ENCODE measurements at regions not wholly inside any gene's neighbourhood (a gene's known extent, or its start where the extent isn't known, plus 50 kb on each side); places are given as distances from the start of the nearest gene placed in this dataset. TPM values are rescaled to one million over a fixed set of nuclear protein-coding genes. Genes with fewer than 3 reads are reported as not detected.

DNA sequence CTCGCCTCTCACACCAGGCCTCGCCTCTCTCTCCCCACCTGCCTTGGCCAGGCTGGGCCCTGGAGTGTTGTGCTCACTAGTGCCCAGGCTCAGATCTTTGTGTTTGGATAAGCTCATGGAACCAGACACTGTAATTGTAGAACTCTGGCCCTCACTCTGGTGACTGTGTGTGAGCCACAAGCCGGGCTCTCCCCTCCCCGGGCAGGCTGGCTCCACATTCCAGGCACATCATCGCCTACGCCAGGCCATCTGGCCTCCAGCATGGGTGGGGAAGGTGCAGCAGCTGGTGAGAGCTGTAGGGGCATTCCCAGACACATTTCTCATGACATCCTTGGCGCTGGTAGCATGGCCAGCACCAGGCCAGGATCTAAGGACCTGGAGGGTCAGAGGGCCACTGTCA lies 202.3 kb downstream of the RAB11FIP4 start:
- Histone ChIP-seq H3K4me2 (no peak overlapping the region), H3K9ac (no peak overlapping the region), H3K4me1 (no peaks in the 10 kb centered on the region), H3K4me3 (no peak overlapping the region), H3F3A (ENCODE audit: low read depth) (no peaks in the 10 kb centered on the region), H3K9me3 (ENCODE audit: low read depth) (no peaks in the 10 kb centered on the region), H3K79me2 (ENCODE audit: low read depth) (no peaks in the 10 kb centered on the region), H3K36me3 (no peaks in the 10 kb centered on the region), H3K27me3 (no peaks in the 10 kb centered on the region), H4K20me1 (ENCODE audit: low read depth) (no peaks in the 10 kb centered on the region), H2AFZ (replicated peaks) (no peak overlapping the region), H3K27ac (no peak overlapping the region)
- TF ChIP-seq EZH2 (IDR thresholded peaks at IDR 0.05) (no peak), EZH2phosphoT487 (IDR thresholded peaks at IDR 0.05) (no peak)
- TF ChIP-seq, protein P1, sequence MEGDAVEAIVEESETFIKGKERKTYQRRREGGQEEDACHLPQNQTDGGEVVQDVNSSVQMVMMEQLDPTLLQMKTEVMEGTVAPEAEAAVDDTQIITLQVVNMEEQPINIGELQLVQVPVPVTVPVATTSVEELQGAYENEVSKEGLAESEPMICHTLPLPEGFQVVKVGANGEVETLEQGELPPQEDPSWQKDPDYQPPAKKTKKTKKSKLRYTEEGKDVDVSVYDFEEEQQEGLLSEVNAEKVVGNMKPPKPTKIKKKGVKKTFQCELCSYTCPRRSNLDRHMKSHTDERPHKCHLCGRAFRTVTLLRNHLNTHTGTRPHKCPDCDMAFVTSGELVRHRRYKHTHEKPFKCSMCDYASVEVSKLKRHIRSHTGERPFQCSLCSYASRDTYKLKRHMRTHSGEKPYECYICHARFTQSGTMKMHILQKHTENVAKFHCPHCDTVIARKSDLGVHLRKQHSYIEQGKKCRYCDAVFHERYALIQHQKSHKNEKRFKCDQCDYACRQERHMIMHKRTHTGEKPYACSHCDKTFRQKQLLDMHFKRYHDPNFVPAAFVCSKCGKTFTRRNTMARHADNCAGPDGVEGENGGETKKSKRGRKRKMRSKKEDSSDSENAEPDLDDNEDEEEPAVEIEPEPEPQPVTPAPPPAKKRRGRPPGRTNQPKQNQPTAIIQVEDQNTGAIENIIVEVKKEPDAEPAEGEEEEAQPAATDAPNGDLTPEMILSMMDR (IDR thresholded peaks at IDR 0.05) = no peak
- no peak for DNase-seq (ENCODE audit: low spot score)
- Mint-ChIP-seq H3K27me3 (ENCODE audit: insufficient read depth, low read depth) (peaks cover 4% of the 10 kb centered on the region), H3K36me3 (no peaks in the 10 kb centered on the region), H3K4me3 (no peak overlapping the region), H3K4me1 (peaks cover 20% of the 10 kb centered on the region), H3K27ac (no peak overlapping the region), H3K9me3 (no peaks in the 10 kb centered on the region)

DNA sequence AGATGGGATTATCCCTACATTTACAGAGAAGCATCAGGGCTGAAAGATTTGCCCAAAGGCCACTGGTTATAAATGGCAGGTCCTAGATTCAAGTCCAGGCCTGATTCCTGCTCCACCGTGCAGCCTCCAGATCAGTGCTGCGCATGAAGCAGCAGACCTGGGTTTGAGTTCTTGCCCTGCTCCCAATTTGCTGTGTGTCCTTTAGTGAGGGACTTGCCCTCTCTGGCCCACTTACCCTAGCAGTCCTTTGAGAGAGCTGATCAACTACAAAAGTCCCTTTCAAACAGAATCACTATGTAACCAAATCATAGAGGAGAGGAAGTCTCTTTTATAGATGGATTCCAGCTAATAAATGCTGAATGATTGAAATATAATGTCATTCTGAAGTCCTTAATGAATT lies 200.4 kb downstream of the RAB11FIP4 start:
- H3K36me3 ChIP-seq = no peaks in the 10 kb centered on the region
- Mint-ChIP-seq H3K4me3 (no peak overlapping the region), H3K4me1 (peaks cover 14% of the 10 kb centered on the region), H3K27ac (no peak overlapping the region), H3K9me3 (no peaks in the 10 kb centered on the region), H3K36me3 (no peaks in the 10 kb centered on the region), H3K27me3 (ENCODE audit: insufficient read depth, low read depth) (peaks cover 7% of the 10 kb centered on the region)
- no peak overlapping the region for H3K4me3 ChIP-seq
- no peak for DNase-seq (ENCODE audit: low spot score)
- no peak overlapping the region for H3K4me2 ChIP-seq
- H3K9ac ChIP-seq = no peak overlapping the region
- no peak overlapping the region for H3K27ac ChIP-seq
- H3K27me3 ChIP-seq = no peaks in the 10 kb centered on the region
- H3F3A ChIP-seq (ENCODE audit: low read depth) = no peaks in the 10 kb centered on the region
- no peaks in the 10 kb centered on the region for H3K79me2 ChIP-seq (ENCODE audit: low read depth)
- H3K4me1 ChIP-seq = no peaks in the 10 kb centered on the region
- no peak overlapping the region for H2AFZ ChIP-seq (replicated peaks)
- TF ChIP-seq EZH2phosphoT487 (IDR thresholded peaks at IDR 0.05) = no peak
- TF ChIP-seq EZH2 (IDR thresholded peaks at IDR 0.05) = no peak
- H4K20me1 ChIP-seq (ENCODE audit: low read depth) = no peaks in the 10 kb centered on the region
- no peaks in the 10 kb centered on the region for H3K9me3 ChIP-seq (ENCODE audit: low read depth)

DNA sequence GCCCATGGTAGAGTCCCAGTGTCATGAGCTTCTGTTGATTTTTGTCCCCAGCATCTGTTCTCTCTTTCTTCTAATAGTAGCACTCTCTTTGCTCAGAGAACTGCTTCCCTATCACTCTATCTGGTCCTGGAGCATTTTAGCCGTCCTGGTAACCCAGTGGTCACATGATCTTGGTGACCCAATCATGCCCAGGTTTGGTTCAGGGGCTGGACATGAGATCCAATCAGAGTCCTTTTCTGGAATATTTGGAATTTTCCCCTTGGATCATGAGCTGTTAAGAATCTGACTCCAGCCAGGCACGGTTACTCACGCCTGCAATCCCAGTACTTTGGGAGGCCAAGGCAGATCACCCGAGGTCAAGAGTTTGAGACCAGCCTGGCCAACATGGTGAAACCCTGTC lies 197.0 kb downstream of the RAB11FIP4 start:
- Histone ChIP-seq H3K36me3 (no peaks in the 10 kb centered on the region), H4K20me1 (ENCODE audit: low read depth) (no peaks in the 10 kb centered on the region), H3K9ac (no peak overlapping the region), H3F3A (ENCODE audit: low read depth) (no peaks in the 10 kb centered on the region), H3K4me1 (no peaks in the 10 kb centered on the region), H2AFZ (replicated peaks) (no peak overlapping the region), H3K4me2 (no peak overlapping the region), H3K4me3 (no peak overlapping the region), H3K79me2 (ENCODE audit: low read depth) (no peaks in the 10 kb centered on the region), H3K9me3 (ENCODE audit: low read depth) (no peaks in the 10 kb centered on the region), H3K27me3 (no peaks in the 10 kb centered on the region), H3K27ac (no peak overlapping the region)
- Mint-ChIP-seq H3K4me3 (no peak overlapping the region), H3K4me1 (peaks cover 3% of the 10 kb centered on the region), H3K27me3 (ENCODE audit: insufficient read depth, low read depth) (peaks cover 2% of the 10 kb centered on the region), H3K9me3 (no peaks in the 10 kb centered on the region), H3K36me3 (no peaks in the 10 kb centered on the region), H3K27ac (no peak overlapping the region)
- TF ChIP-seq EZH2phosphoT487 (IDR thresholded peaks at IDR 0.05) = no peak
- no peak for TF ChIP-seq EZH2 (IDR thresholded peaks at IDR 0.05)
- TF ChIP-seq, protein P1 (IDR thresholded peaks at IDR 0.05) = no peak
- no peak for DNase-seq (ENCODE audit: low spot score)

DNA sequence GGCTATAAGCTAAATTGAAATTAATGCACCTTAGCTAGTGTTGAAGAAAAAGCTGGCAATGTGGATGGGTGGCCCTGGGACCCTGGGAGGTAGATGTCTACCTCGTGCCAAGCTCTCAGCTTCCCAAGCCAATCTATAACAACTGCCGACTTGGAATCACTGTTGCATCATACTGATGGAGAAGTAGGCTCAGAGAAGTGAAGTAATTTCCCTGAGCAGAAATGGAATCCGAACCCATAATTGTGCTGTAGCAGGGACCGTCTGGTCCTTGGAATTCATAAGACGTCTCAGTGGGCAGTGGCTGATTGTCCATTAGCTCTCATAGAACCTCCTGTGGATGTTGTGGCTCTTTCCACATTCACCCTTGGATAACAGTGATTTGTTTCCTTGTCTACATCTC lies 196.6 kb downstream of the RAB11FIP4 start:
- Mint-ChIP-seq H3K4me1 (peaks cover 3% of the 10 kb centered on the region), H3K9me3 (no peaks in the 10 kb centered on the region), H3K4me3 (no peak overlapping the region), H3K27ac (no peak overlapping the region), H3K27me3 (ENCODE audit: insufficient read depth, low read depth) (peaks cover 2% of the 10 kb centered on the region), H3K36me3 (no peaks in the 10 kb centered on the region)
- H3K79me2 ChIP-seq (ENCODE audit: low read depth) = no peaks in the 10 kb centered on the region
- no peak overlapping the region for H2AFZ ChIP-seq (replicated peaks)
- H3K4me2 ChIP-seq = no peak overlapping the region
- no peak overlapping the region for H3K27ac ChIP-seq
- no peaks in the 10 kb centered on the region for H3K9me3 ChIP-seq (ENCODE audit: low read depth)
- no peaks in the 10 kb centered on the region for H3K27me3 ChIP-seq
- no peak overlapping the region for H3K4me3 ChIP-seq
- no peak overlapping the region for H3K9ac ChIP-seq
- TF ChIP-seq, protein P1 (IDR thresholded peaks at IDR 0.05) = no peak
- TF ChIP-seq EZH2 (IDR thresholded peaks at IDR 0.05) = no peak
- TF ChIP-seq EZH2phosphoT487 (IDR thresholded peaks at IDR 0.05) = no peak
- no peaks in the 10 kb centered on the region for H3K36me3 ChIP-seq
- DNase-seq (ENCODE audit: low spot score) = no peak
- H4K20me1 ChIP-seq (ENCODE audit: low read depth) = no peaks in the 10 kb centered on the region
- no peaks in the 10 kb centered on the region for H3K4me1 ChIP-seq
- H3F3A ChIP-seq (ENCODE audit: low read depth) = no peaks in the 10 kb centered on the region

Small RNA genes in the stretch of these regions (small RNA-seq; reads per million reads assigned to genes)
- gene AC007923.3 (not detected), gene RNU6-1134P (not detected)
